IgD-negative memory B cell (primary cell): ENCODE measurements at regions not wholly inside any gene's neighbourhood (a gene's known extent, or its start where the extent isn't known, plus 50 kb on each side); places are given as distances from the start of the nearest gene placed in this dataset.

ENCODE experiments used
- H3K27ac Mint-ChIP-seq, 3 donors: one replicate each; pipeline ENCODE4 v1.8.0; 2020 to 2022; ENCODE audit warnings: mild to moderate bottlenecking in 3 of 3, mixed read lengths in 3 of 3, moderate library complexity in 1 of 3
- H3K27me3 Mint-ChIP-seq: one replicate; pipeline ENCODE4 v1.8.0; 2021; ENCODE audit warnings: mixed read lengths
- H3K36me3 Mint-ChIP-seq: one replicate; pipeline ENCODE4 v1.8.0; 2020; ENCODE audit warnings: mild to moderate bottlenecking, mixed read lengths
- H3K4me1 Mint-ChIP-seq, 3 donors: one replicate each; pipeline ENCODE4 v1.8.0; 2020 to 2022; ENCODE audit warnings: mixed read lengths in 3 of 3, mild to moderate bottlenecking in 1 of 3
- H3K4me3 Mint-ChIP-seq, 4 donors: one replicate each; pipeline ENCODE4 v1.8.0; 2020 to 2022; ENCODE audit warnings: mild to moderate bottlenecking in 4 of 4, mixed read lengths in 4 of 4, moderate library complexity in 3 of 4
- H3K9me3 Mint-ChIP-seq, 3 donors: one replicate each; pipeline ENCODE4 v1.8.0; 2020 to 2021; ENCODE audit warnings: mixed read lengths in 3 of 3, mild to moderate bottlenecking in 1 of 3

- Mint-ChIP-seq H3K4me3 (no peak overlapping the region), H3K27me3 (no peaks in the 10 kb centered on the region), H3K4me1 (no peaks in the 10 kb centered on the region), H3K9me3 (peaks cover 0 to 3% (median 3%) of the 10 kb centered on the region in 3 donors), H3K36me3 (no peaks in the 10 kb centered on the region), H3K27ac (no peak overlapping the region)
These were observed 494.8 kb upstream of the KLHL29 start for GRCh38 chr2:22890132-22890531.

- H3K36me3 Mint-ChIP-seq: no peaks in the 10 kb centered on the region
- H3K27ac Mint-ChIP-seq: no peak overlapping the region
These were observed 491.0 kb upstream of the KLHL29 start for GRCh38 chr2:22893761-22894517.

GRCh38 chr2:22894761-22895160 lies 490.2 kb upstream of the KLHL29 start:
- peaks cover 0 to 3% (median 3%) of the 10 kb centered on the region in 3 donors for H3K9me3 Mint-ChIP-seq
- no peaks in the 10 kb centered on the region for H3K4me1 Mint-ChIP-seq
- no peak overlapping the region for H3K27ac Mint-ChIP-seq
- peaks cover under 1% of the 10 kb centered on the region for H3K27me3 Mint-ChIP-seq
- no peak overlapping the region for H3K4me3 Mint-ChIP-seq
- no peaks in the 10 kb centered on the region for H3K36me3 Mint-ChIP-seq

More at GRCh38 chr2:22893761-22894517, 491.0 kb upstream of the KLHL29 start:
- Mint-ChIP-seq H3K9me3 (peaks cover 0 to 3% (median 0%) of the 10 kb centered on the region in 3 donors), H3K4me1 (no peaks in the 10 kb centered on the region), H3K27me3 (no peaks in the 10 kb centered on the region), H3K4me3 (no peak overlapping the region)

GRCh38 chr2:22897428-22897827 lies 487.6 kb upstream of the KLHL29 start:
- Mint-ChIP-seq H3K9me3 (peaks cover 0 to 4% (median 3%) of the 10 kb centered on the region in 3 donors), H3K4me1 (no peaks in the 10 kb centered on the region), H3K4me3 (no peak overlapping the region), H3K27me3 (peaks cover 2% of the 10 kb centered on the region), H3K27ac (no peak overlapping the region), H3K36me3 (no peaks in the 10 kb centered on the region)

- Mint-ChIP-seq H3K27me3 (peaks cover 2% of the 10 kb centered on the region), H3K4me3 (no peak overlapping the region), H3K4me1 (no peaks in the 10 kb centered on the region), H3K36me3 (no peaks in the 10 kb centered on the region), H3K9me3 (peaks cover 0 to 4% (median 0%) of the 10 kb centered on the region in 3 donors), H3K27ac (no peak overlapping the region)
These were observed 484.3 kb upstream of the KLHL29 start for GRCh38 chr2:22900674-22901073.

DNA sequence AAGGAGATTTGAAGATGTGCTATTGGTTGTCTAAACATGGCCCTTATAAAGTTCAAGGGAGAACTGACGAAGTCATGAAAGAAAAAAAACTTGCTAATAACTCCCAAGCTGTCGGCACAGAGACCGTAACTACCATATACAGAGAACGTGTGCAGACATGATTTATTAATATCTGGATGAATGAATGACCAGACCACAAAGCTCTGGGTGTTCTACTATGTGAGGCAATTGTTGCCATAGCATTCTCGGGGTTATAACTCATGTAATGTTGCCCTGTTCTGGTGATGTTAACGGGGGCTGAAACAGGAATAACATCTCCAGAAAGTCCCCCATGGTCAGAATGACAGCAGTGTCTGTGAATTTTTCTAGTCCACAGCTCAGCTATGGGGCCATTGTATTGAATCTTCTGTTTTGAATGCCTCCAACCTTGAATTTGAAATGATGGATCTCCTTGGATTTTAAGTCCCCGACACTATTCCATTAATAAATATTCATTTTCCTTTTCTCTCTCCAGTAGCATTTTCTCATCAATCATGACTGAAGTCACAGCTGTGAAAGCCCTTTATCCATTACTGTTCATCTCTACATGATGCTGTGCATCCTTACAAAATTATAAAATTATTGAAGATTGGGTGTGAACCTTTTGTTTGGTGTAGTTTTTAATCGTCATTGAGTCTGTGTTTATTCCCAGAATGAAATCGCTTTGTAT lies 483.4 kb upstream of the KLHL29 start:
- peaks cover 2% of the 10 kb centered on the region for H3K27me3 Mint-ChIP-seq
- no peak overlapping the region for H3K4me3 Mint-ChIP-seq
- H3K4me1 Mint-ChIP-seq: no peaks in the 10 kb centered on the region
- H3K9me3 Mint-ChIP-seq: peaks cover 0 to 4% (median 0%) of the 10 kb centered on the region in 3 donors
- H3K27ac Mint-ChIP-seq: no peak overlapping the region
- H3K36me3 Mint-ChIP-seq: no peaks in the 10 kb centered on the region

- Mint-ChIP-seq H3K27ac (no peak overlapping the region), H3K4me1 (no peaks in the 10 kb centered on the region), H3K36me3 (no peaks in the 10 kb centered on the region), H3K4me3 (no peak overlapping the region), H3K27me3 (peaks cover 2% of the 10 kb centered on the region), H3K9me3 (peaks cover 0 to 4% (median 0%) of the 10 kb centered on the region in 3 donors)
These were observed 482.8 kb upstream of the KLHL29 start for GRCh38 chr2:22902180-22902550.

DNA sequence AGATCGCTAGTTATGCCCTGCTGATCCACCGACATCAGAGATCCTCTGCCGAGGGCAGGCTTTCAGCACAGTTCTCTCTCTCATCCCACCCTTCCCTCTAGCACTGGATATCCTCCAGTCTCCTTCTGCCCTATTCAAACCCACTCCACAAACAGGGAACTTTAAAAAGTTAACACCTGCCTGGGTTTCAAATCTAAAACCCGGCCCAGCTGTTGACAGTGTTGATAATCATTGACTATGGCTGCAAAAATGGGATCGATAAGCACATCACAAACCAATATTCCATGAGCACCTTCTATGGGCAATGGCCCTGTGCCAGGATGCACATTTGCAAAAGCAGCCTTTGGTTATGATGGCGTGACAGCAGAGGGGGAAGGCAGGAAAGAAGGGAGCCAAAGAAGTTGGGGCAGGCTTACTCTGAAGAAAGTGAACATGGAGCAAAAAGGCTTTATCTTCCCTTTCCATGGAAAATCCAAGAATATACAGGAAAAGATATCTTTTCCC lies 482.3 kb upstream of the KLHL29 start:
- H3K27ac Mint-ChIP-seq: no peak overlapping the region
- H3K36me3 Mint-ChIP-seq: no peaks in the 10 kb centered on the region
- peaks cover 0 to 4% (median 0%) of the 10 kb centered on the region in 3 donors for H3K9me3 Mint-ChIP-seq
- no peak overlapping the region for H3K4me3 Mint-ChIP-seq
- no peaks in the 10 kb centered on the region for H3K4me1 Mint-ChIP-seq
- peaks cover 2% of the 10 kb centered on the region for H3K27me3 Mint-ChIP-seq

GRCh38 chr2:22903616-22904015 lies 481.4 kb upstream of the KLHL29 start:
- no peak overlapping the region for H3K27ac Mint-ChIP-seq
- H3K9me3 Mint-ChIP-seq: peaks cover 0 to 4% (median 0%) of the 10 kb centered on the region in 3 donors
- H3K36me3 Mint-ChIP-seq: no peaks in the 10 kb centered on the region
- peaks cover 2% of the 10 kb centered on the region for H3K27me3 Mint-ChIP-seq
- no peaks in the 10 kb centered on the region for H3K4me1 Mint-ChIP-seq
- H3K4me3 Mint-ChIP-seq: no peak overlapping the region

DNA sequence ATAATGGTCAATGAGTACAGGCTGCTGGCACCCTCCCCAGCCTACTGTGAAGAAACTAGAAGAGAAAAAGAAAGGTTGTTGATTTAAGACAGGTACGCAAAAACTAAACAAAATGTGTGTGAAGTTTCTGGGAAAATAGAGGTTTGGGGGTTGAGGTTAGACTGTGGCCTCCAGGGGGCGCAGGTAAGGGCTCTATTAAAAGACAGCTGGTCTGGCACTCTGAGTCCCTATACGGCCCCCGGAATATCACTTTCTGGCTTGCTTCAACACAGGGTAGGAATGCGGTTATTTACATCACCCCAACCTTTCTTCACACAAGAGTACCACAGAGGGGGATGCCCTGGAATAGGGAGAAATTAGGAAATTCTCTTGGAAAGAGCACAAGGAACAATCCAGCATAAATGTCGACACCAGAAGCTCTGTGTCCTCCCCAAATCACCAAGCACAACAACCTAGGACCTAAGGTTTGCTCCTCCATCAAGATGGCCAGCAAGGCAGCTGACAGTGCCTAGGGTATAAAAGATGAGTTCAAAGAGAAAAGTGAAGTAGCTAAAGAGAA lies 480.8 kb upstream of the KLHL29 start:
- Mint-ChIP-seq H3K27me3 (peaks cover 2% of the 10 kb centered on the region), H3K36me3 (no peaks in the 10 kb centered on the region), H3K4me3 (no peak overlapping the region), H3K27ac (no peak overlapping the region), H3K4me1 (no peaks in the 10 kb centered on the region), H3K9me3 (peaks cover 0 to 4% (median 1%) of the 10 kb centered on the region in 3 donors)

DNA sequence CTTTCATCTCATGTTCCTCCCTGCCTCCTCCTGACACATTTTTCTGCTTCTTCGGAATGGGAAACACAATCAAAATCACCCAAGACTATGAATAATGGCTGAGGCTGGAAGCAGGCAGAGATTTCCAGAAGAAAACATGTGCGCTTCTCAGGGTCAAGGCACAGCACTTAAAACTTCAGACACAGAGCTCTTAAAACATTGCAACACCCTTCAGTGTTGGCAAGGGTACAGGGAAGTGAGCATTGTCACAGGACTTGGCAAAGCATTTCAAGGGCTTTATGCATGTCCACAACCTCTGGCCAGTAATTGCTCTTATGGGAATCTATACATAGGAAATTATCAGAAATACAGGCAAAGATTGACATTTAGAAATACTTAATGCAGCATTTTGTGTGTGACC lies 477.6 kb upstream of the KLHL29 start:
- H3K27ac Mint-ChIP-seq: no peak overlapping the region
- H3K4me3 Mint-ChIP-seq: no peak overlapping the region
- H3K36me3 Mint-ChIP-seq: no peaks in the 10 kb centered on the region
- peaks cover 5% of the 10 kb centered on the region for H3K27me3 Mint-ChIP-seq
- peaks cover 0 to 2% (median 0%) of the 10 kb centered on the region in 3 donors for H3K9me3 Mint-ChIP-seq
- H3K4me1 Mint-ChIP-seq: no peaks in the 10 kb centered on the region

GRCh38 chr2:22912398-22912797 lies 472.6 kb upstream of the KLHL29 start:
- H3K9me3 Mint-ChIP-seq: peaks cover 0 to 2% (median 0%) of the 10 kb centered on the region in 3 donors

DNA sequence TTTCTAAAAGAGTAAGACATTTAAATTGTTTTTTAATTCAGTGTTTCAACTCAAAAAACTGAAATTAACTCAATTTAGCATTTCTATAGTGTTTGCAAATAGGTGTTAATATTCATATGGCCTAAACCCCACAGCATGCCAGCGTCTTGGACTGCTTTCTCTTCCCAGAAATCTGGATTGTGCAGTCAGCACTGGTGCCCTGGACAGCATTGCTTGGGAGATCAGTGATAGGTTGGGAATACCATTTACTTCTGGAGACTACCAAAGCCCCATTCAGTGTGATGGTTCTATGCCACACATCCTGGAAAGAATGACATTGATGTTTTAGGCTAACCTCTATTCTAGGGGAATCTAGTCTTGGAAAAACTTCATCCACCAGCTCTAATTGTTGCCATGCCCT lies 455.0 kb upstream of the KLHL29 start:
- H3K4me1 Mint-ChIP-seq: no peaks in the 10 kb centered on the region
- H3K27ac Mint-ChIP-seq: no peak overlapping the region
- peaks cover 4% of the 10 kb centered on the region for H3K27me3 Mint-ChIP-seq
- H3K9me3 Mint-ChIP-seq: no peaks in the 10 kb centered on the region
- peaks cover 2% of the 10 kb centered on the region for H3K36me3 Mint-ChIP-seq
- H3K4me3 Mint-ChIP-seq: no peak overlapping the region

More at GRCh38 chr2:22912398-22912797, 472.6 kb upstream of the KLHL29 start:
- H3K27ac Mint-ChIP-seq: no peak overlapping the region
- H3K4me3 Mint-ChIP-seq: no peak overlapping the region
- H3K27me3 Mint-ChIP-seq: peaks cover 5% of the 10 kb centered on the region
- H3K4me1 Mint-ChIP-seq: no peaks in the 10 kb centered on the region
- H3K36me3 Mint-ChIP-seq: no peaks in the 10 kb centered on the region

- Mint-ChIP-seq H3K9me3 (no peaks in the 10 kb centered on the region), H3K4me3 (no peak overlapping the region), H3K27me3 (peaks cover 2% of the 10 kb centered on the region), H3K4me1 (no peaks in the 10 kb centered on the region), H3K27ac (no peak overlapping the region), H3K36me3 (peaks cover 2% of the 10 kb centered on the region)
These were observed 454.2 kb upstream of the KLHL29 start for GRCh38 chr2:22930781-22931180.

- no peak overlapping the region for H3K4me3 Mint-ChIP-seq
- H3K36me3 Mint-ChIP-seq: peaks cover 2% of the 10 kb centered on the region
- peaks cover 0 to 2% (median 0%) of the 10 kb centered on the region in 3 donors for H3K9me3 Mint-ChIP-seq
- peaks cover 2% of the 10 kb centered on the region for H3K27me3 Mint-ChIP-seq
- H3K4me1 Mint-ChIP-seq: no peaks in the 10 kb centered on the region
- H3K27ac Mint-ChIP-seq: no peak overlapping the region
These were observed 452.7 kb upstream of the KLHL29 start for GRCh38 chr2:22932288-22932687.
